Hepatocyte (in vitro differentiated cells): ENCODE measurements at regions not wholly inside any gene's neighbourhood (a gene's known extent, or its start where the extent isn't known, plus 50 kb on each side); places are given as distances from the start of the nearest gene placed in this dataset.

Experiments used
- CTCF ChIP-seq: fragments of 200-600 bp; sonication (generic); IDR thresholded peaks from 2 replicates; pipeline ENCODE4 v1.5.1; 2016; ENCODE audit warnings: antibody characterized with exemption, mild to moderate bottlenecking; ENCODE audit not compliant: poor library complexity
- EZH2 ChIP-seq: fragments of 200-600 bp; sonication (generic); IDR thresholded peaks from 2 replicates; pipeline ENCODE4 v1.6.1; 2016; ENCODE audit warnings: antibody characterized with exemption, mild to moderate bottlenecking, borderline replicate concordance

GRCh38 chr14:95597784-95598211 lies 62.9 kb downstream of the GLRX5 start:
- no peak for TF ChIP-seq CTCF
- no peak for TF ChIP-seq EZH2
